Activated CD8-positive, alpha-beta memory T cell treated with anti-CD3 and anti-CD28 coated beads, Interleukin-2, amount 50 U/mL, for 24 hours (primary cell): ENCODE measurements at regions not wholly inside any gene's neighbourhood (a gene's known extent, or its start where the extent isn't known, plus 50 kb on each side); places are given as distances from the start of the nearest gene placed in this dataset.
A peak's percentile ranks its signal among the peaks of the same experiment; 100 is the strongest.
"Not testable (repeated sequence)": the region's sequence is repeated elsewhere in the genome, so short reads cannot be mapped to it uniquely, and the experiment has no call there.

ENCODE experiments used
- DNase-seq: peaks from one replicate; pipeline ENCODE4 v3.0.0-alpha.2; 2020; ENCODE audit errors: extremely low read depth

DNA sequence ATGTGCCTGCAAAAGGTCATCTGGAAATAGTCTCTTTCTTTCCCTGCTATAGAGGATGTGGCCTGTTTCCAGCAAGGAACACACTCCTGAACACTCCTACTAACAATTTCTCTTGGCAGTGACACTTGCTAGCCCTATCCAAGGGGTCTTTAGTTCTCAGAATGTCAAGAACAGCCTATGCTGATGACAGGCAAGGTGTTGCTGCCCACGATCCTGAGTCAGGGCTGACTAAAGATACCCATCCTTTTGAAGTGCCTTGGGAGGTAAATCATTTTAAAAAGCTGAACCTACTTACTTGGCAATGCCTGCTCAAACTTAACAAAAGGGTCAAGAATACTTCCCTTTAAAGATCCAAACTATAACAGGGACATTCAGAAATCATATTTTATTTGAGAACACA, 1146.4 kb downstream of the VRK1 start:
- no peak for DNase-seq

DNA sequence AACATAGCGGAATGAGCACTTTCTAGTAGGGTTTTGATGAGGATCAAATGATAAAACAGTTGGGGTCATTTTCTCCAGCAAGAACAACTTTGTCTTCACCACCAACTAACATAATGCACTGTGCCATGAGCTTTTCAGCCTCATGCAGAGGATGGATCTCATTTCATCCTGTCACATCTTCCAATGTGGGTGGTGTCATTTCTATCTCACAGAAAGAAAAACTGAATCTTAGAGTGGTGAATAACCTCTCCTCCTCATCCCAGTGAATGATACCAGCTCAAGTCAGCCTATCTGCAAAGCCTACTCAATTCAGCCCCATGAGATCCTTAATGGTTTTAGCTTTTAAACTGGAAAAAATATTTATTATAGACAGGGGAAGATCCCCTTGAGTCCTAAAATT, 1147.2 kb downstream of the VRK1 start:
- DNase-seq: no peak

DNA sequence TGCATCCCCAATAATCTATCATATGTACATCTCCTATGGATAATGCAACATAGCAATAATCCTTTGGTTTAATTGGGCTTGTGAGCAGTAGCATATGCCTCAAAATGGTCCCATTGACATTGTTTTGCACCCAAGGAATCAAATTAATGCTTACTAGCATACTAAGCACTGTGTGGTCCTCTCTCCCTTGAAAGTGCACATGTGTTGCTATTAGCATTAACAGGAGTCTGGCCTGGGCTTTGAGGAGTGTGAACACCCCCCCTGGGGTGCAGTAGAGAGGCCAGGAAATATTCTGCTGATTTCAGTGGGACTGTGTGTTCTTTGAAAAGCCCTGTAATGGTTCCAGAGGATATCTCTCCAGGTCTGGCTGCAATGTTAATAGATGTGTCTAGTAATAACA, 1148.4 kb downstream of the VRK1 start:
- no peak for DNase-seq

DNA sequence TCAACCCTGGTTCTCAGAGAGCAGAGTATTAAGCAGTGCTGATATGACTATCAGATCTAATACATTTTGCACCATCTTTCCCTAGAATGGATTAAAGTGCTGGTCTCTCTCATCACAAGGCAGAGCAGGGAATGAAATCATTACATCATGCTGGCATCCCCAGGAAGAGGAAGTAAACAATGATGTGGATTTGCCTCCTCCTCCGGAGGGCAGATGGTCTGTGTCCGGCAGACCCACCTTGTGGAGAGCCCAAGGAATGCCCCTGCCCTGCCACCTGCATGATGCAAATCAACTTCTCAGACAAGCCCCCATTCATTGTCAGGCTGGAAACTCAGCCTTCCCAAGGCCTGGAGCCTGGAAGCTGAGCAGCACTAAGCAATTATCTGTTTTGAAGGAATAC, 1149.1 kb downstream of the VRK1 start:
- DNase-seq: no peak

DNA sequence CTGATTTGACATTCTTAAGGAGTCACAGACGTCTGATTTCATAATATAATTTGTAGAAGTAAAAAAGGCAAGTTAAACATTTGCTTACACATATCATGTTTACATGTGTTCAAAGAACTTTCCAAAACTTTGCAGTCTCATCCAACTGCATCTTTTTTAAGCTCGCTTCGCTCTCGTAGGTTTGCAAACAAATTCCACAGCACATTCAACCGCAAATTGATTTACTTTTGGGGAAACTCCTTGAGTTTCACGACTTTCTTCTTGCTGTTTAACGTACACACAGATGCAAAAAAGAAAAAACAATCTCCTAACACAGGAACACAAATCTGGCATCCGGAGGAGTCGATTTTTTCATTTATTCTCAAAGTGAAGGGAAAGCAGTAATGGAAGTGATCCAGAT, 1149.5 kb downstream of the VRK1 start:
- no peak for DNase-seq

GRCh38 chr14:97948841-97949240, 1151.7 kb downstream of the VRK1 start:
- DNase-seq: no peak

DNA sequence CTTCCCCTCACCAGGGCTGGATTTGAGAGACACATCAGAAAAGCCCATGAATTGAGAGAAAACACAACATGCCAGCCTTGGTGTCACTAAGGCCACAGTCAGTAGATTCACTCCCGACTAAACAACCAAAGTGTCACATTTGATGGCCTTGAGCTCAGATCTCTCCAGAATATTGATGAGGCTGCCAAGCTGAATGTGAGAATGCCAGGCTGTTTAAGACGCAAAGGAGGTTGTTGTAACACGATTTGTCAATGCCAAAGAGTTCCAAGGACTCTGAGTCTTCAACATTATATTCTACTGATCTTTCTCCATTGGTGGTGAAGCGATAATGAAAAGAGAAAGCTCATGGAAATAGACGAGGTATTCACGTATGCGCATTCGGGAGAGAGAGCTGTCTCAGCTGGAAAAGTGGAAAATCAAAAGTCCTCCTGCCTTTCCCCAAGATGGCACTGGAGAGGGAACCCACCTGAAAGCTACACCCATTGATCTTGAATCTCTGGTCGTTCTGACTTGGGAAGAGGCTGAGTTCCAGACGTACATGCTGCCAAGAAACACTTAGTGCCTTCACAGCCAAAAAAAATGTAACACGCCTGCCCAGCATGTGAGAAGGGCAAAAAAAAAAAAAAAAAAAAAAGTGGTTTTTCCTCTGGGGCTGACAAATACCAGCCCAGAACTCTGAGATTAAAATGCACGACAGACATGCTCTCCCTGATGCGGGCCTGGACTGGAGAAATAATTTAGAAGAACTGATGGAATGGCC, 1159.6 kb downstream of the VRK1 start:
- DNase-seq: no peak

DNA sequence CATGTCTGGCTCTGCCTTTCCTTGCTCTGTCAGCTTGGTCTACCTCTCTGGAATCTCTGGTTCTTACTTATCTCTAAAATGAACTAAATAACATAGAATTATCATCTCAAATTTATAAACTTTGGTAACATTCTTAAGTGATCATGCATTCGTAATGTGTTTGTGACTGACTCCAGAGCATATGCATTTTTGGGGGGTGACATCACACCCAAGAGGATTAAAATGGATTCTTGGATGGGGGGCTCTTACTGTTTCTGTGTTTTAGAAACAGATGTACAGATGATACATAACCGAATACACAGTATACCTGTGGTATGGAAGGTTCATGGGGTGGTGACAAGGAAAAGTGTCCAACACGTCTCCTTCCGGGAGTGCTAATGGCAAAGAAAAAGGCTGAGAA, 1162.1 kb downstream of the VRK1 start:
- no peak for DNase-seq

- DNase-seq: no peak
Measured at GRCh38 chr14:97960436-97960835, 1163.3 kb downstream of the VRK1 start.

DNA sequence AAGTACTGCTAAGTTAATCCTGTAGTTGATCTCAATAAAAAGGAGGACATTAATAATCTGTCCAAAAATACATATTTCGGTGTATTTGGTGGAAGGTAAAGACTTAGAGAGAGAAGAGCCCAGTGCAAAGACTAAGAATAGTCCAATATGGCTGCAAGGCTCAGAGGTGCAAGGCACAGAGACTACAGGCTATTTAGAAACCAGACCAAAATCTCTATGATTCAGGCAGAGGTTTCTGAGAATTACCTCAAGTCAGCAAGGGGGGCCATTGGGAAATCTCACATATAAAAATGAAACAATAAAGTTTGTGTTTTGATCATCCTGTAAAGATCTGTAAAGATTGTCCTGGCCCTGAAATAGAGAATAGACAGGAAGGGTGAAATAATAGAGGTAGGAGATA, 1173.0 kb downstream of the VRK1 start:
- DNase-seq: no peak

GRCh38 chr14:97975216-97975615, 1178.0 kb downstream of the VRK1 start:
- no peak for DNase-seq

- DNase-seq: no peak
Measured at GRCh38 chr14:97975962-97976361, 1178.8 kb downstream of the VRK1 start.

DNA sequence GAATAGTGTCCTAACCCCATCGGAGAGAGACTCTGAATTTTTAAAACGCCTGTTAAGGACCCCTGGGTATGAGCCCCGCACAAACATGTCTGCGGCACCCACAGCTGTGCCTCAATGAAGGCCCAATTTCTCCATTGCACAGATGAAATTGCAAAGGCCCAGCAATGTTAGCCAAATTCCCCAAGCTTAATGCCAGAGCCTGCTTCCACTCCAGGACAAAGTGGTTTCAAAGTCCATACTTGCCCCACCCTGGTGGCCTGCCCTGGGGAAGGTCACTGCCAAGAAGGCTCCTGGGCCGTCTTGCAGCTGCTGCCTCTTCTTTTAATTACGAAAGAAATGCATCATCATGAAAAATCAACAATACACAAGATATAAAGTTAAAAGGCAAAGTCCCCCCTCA, 1179.7 kb downstream of the VRK1 start:
- DNase-seq: no peak

DNA sequence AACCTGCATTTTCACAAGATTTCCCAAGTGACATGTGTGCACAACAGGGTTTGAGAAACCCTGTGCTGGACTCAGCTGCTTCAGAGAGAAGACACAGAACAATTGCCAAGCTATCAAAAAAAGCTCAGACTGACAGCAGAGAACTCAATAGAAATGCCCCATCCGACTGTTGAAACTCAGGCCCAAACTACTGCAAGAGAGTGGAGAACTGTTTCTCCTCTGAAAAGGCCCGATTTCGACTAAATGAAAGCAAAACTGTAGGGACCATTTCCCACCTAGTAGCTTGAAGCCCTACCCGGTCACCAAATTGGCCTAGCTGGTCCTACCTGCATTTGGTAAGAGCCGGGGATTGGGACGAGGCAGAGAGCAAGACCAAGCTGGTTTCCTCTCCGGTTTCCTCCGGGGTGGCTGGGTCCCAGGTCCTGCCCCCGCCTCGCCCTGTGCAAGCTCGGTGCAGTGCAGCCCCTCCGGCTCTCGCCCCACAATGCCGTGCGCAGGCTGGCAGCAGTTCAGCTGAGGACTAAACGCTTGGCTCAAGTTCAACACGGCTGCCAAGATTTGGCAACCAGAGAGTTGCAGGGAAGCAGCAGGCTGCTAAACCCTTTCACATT, 1180.6 kb downstream of the VRK1 start:
- DNase-seq: peak; percentile 33

DNA sequence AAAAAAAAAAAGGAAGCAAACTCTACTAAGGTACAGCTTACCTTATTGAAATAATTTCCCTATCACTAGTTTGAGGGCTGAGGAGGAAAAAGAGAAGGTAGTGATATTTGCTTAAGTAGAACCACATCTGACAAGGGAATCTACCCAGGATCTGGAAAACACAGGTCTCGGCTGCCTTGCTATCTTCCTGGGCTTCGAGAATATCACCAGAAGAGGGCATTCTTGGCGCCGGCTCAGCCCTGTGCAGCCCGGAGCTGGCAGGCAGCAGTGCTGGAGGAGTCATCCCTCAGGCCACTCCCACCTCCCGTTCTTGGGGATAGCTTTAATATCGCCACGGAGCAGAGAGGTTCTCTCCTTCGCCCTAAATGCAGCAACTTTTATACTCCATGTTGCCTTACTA, 1181.2 kb downstream of the VRK1 start:
- DNase-seq: peak; percentile 62

DNA sequence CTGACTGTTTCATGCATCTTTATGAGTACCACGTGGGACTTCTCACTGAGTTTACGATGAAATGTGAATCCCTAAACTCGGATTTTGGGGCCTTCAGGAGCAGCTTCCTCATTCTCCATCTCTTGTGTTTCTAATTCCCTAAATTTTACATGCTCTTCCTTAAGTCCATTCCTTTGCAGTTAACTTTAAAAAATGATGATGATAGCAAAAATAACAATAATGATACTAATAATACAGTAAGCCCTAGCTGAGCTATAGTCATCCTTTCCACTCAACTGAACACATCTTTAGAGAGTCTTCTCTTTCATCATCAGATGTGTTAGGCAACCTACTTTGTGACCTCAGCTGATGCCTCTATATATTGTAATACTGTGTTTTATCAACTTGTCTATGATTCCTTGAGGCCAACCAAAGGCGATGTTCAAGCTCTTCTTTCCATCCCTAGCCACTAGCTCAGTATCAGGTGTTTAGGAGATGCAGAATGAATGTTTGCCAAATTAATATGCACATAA, 1196.4 kb downstream of the VRK1 start:
- DNase-seq: no peak

DNA sequence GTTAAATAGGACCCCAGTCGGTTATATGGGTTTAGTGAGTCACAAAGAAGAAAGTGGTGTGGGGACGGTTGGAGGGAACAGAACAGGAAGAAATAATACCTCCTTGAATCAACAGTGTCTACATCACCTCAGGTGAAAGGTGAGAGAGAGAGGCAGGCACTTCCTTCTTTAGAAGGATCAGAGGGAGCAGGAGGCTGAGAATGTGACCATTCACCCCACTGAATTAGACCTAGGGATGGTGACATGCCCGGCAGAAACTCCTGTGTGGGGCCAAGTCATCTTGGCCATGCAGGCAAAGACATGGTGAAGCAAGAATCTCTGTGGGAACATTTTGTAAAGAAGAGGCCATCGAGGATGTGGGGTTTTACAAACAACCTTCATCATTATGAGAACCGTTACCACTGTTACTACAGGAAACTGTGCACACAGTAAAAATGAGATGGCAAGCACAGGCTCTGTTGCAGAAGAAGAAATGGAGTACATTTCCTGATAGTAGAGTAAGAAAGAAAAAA, 1196.9 kb downstream of the VRK1 start:
- no peak for DNase-seq

DNA sequence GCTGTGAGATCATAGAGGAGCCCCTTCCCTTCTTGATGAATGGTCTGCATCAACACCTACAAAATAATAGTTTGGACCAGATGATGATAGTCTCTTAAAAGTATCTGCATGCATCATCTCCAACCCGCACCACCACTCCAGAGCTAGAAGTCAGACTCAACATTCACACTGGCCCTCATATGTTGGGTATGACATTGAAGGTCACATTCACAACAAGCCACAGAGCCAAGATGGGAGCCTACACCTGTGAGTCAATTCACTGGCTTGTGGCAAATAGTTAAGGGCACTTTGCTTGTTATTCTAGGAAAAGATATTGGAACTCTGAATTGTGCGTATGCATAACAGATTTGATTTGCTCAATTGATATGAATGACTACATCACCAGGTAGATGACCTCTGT, 1197.9 kb downstream of the VRK1 start:
- DNase-seq: no peak

GRCh38 chr14:97995531-97995930, 1198.3 kb downstream of the VRK1 start:
- DNase-seq: no peak

DNA sequence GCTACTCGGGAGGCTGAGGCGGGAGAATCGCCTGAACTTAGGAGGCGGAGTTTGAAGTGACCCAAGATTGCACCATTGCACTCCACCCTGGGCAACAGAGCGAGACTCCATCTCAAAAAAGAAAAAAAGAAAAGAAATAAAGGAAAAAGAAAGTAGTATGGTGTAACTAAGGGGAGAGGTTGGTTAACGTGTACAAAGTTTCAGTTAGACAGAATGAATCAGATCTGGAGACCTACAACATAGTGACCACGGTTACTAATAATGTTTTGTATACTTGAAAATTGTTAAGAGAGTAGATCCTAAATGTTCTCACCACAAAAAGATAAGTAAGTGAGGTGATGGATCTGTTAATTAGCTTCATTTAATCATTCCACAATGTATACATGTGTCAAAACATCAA, 1208.8 kb downstream of the VRK1 start:
- DNase-seq: no peak

DNA sequence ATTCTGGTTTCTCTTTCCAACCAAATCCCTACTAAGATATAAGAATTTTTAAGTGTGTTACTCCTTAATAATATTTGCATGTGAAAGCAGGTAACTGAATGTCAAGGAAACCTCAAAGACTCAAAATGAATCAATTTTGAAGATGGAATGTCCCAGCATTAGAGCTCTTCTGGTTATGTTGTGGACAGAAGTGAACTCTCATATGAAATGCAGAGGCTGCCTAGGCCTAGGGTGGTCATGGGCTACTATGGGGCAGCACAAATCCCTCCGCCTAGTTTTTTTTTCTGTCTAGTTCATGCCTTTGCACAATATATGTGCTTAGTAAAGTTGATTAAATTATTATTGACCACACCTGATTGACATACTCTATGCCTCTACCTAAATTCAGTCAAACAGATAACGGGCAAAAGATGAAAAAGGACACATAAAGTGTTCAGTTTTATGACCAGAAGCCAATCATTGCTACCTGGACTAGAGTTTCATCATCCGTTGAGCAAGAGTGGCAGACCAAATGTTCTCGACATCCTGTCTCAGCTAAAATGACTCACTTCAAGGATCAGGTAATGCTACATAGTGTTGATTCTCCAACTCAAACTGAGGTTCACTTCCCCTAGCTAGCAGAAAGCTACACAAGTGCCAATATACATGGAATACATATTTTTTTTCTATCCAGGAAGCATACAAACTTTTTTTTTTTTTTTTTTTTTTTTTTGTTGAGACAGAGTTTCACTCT, 1211.4 kb downstream of the VRK1 start:
- DNase-seq: no peak

DNA sequence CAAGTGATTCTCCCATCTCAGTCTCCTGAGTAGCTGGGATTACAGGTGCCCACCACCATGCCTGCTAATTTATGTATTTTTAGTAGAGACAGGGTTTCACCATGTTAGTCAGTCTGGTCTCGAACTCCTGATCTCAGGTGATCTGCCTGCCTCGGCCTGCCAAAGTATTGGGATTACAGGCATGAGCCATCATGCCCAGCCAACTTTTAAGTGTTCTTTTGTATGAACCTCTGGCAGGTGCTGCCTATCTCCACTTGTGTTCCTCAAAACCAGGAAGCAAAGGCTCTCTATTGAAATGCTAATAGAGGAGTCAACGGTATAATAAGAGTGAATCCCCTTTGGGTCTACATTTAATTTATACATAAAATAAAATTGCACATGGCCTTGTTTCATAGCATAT, 1212.0 kb downstream of the VRK1 start:
- DNase-seq: not testable (repeated sequence)

DNA sequence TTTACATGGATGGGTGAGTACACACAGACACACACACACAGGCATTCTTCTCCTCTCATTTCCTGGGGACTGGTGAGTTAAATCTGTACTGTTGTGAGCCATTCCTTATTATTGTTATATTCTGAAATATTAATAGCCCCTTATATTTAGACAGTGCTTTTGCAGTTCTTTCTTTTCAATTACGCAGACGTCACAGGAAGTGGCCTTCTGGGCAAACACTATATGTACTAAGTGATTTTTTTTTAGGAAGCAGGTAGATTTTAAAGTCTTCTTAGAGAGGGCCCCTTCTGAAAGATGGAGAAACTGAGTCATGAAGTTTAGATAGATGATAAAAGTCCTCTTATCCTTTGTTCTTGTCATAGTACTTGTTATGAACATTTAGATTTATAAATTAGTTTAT, 1213.6 kb downstream of the VRK1 start:
- no peak for DNase-seq
